Neural progenitor cell (in vitro differentiated cells): ENCODE measurements at regions not wholly inside any gene's neighbourhood (a gene's known extent, or its start where the extent isn't known, plus 50 kb on each side); places are given as distances from the start of the nearest gene placed in this dataset.
A peak's percentile ranks its signal among the peaks of the same experiment; 100 is the strongest.

Experiments
- DNase-seq: peaks from one replicate; pipeline ENCODE4 v3.0.0-alpha.2; 2016; ENCODE audit warnings: low spot score
- H2AFZ ChIP-seq: fragments of 200-600 bp; sonication (generic); replicated peaks from 2 replicates; pipeline ENCODE4 v1.6.1; 2016; ENCODE audit warnings: antibody characterized with exemption
- H3F3A ChIP-seq: fragments of 200-600 bp; sonication (generic); 2 replicates; pipeline ENCODE4 v1.6.1; 2016; ENCODE audit warnings: antibody characterized with exemption, low read depth
- H3K27ac ChIP-seq: fragments of 200-600 bp; sonication (generic); 2 replicates; pipeline ENCODE4 v1.5.1; 2016; ENCODE audit warnings: mild to moderate bottlenecking
- H3K27me3 ChIP-seq: fragments of 200-600 bp; sonication (generic); 2 replicates; pipeline ENCODE4 v1.6.1; 2016; ENCODE audit warnings: mild to moderate bottlenecking, moderate library complexity
- H3K36me3 ChIP-seq: fragments of 200-600 bp; sonication (generic); 2 replicates; pipeline ENCODE4 v1.5.1; 2016
- H3K4me1 ChIP-seq: fragments of 200-600 bp; sonication (generic); 2 replicates; pipeline ENCODE4 v1.6.1; 2016; ENCODE audit warnings: mixed run types
- H3K4me2 ChIP-seq: fragments of 200-600 bp; sonication (generic); 2 replicates; pipeline ENCODE4 v1.6.1; 2016
- H3K4me3 ChIP-seq: fragments of 200-600 bp; sonication (generic); 2 replicates; pipeline ENCODE4 v1.5.1; 2016
- H3K79me2 ChIP-seq: fragments of 200-600 bp; sonication (generic); 2 replicates; pipeline ENCODE4 v1.6.1; 2016; ENCODE audit warnings: low read depth
- H3K9ac ChIP-seq: fragments of 200-600 bp; sonication (generic); 2 replicates; pipeline ENCODE4 v1.6.1; 2016
- H3K9me3 ChIP-seq: fragments of 200-600 bp; sonication (generic); 2 replicates; pipeline ENCODE4 v1.5.1; 2016; ENCODE audit warnings: low read depth
- H4K20me1 ChIP-seq: fragments of 200-600 bp; sonication (generic); 2 replicates; pipeline ENCODE4 v1.6.1; 2016; ENCODE audit warnings: low read depth
- H3K27ac Mint-ChIP-seq: 3 replicates; pipeline ENCODE4 v1.8.0; 2021; ENCODE audit warnings: mixed read lengths
- H3K27me3 Mint-ChIP-seq: 2 replicates; pipeline ENCODE4 v1.8.0; 2022; ENCODE audit warnings: low read depth, mild to moderate bottlenecking, inconsistent platforms, moderate library complexity, mixed read lengths; ENCODE audit not compliant: insufficient read depth
- H3K36me3 Mint-ChIP-seq: 3 replicates; pipeline ENCODE4 v1.8.0; 2021; ENCODE audit warnings: mixed read lengths
- H3K4me1 Mint-ChIP-seq: 3 replicates; pipeline ENCODE4 v1.8.0; 2021; ENCODE audit warnings: mixed read lengths
- H3K4me3 Mint-ChIP-seq: 3 replicates; pipeline ENCODE4 v1.8.0; 2021; ENCODE audit warnings: mild to moderate bottlenecking, moderate library complexity, mixed read lengths
- H3K9me3 Mint-ChIP-seq: 3 replicates; pipeline ENCODE4 v1.8.0; 2020; ENCODE audit warnings: mixed read lengths
- CTCF ChIP-seq: fragments of 200-600 bp; sonication (generic); IDR thresholded peaks from 2 replicates; pipeline ENCODE4 v1.5.1; 2017; ENCODE audit warnings: antibody characterized with exemption, mild to moderate bottlenecking
- EZH2 ChIP-seq: fragments of 200-600 bp; sonication (generic); IDR thresholded peaks from 2 replicates; pipeline ENCODE4 v1.6.1; 2017; ENCODE audit warnings: antibody characterized with exemption, mild to moderate bottlenecking, moderate library complexity
- EZH2phosphoT487 ChIP-seq: fragments of 200-600 bp; sonication (generic); IDR thresholded peaks from 2 replicates; pipeline ENCODE4 v1.6.1; 2017; ENCODE audit warnings: antibody characterized with exemption

GRCh38 chr4:124000233-124000632 is 603.6 kb downstream of the SPRY1 start:
- no peak for DNase-seq
- H3K27me3 Mint-ChIP-seq, result peaks cover 2% of the 10 kb centered on the region

GRCh38 chr4:124015766-124016165 is 619.2 kb downstream of the SPRY1 start:
- Histone ChIP-seq H3K79me2 (no peaks in the 10 kb centered on the region), H3K36me3 (no peaks in the 10 kb centered on the region), H3K4me2 (no peak overlapping the region), H3K4me1 (no peaks in the 10 kb centered on the region), H3K27me3 (no peaks in the 10 kb centered on the region), H3K9ac (no peak overlapping the region), H3K27ac (no peak overlapping the region), H4K20me1 (no peaks in the 10 kb centered on the region), H2AFZ (no peak overlapping the region), H3K9me3 (no peaks in the 10 kb centered on the region), H3K4me3 (no peak overlapping the region), H3F3A (no peaks in the 10 kb centered on the region)
- Mint-ChIP-seq H3K36me3 (peaks cover 1% of the 10 kb centered on the region), H3K4me1 (peaks cover 16% of the 10 kb centered on the region), H3K4me3 (no peak overlapping the region), H3K9me3 (peaks cover 32% of the 10 kb centered on the region), H3K27ac (no peak overlapping the region), H3K27me3 (no peaks in the 10 kb centered on the region)
- no peak for DNase-seq
- TF ChIP-seq CTCF, result no peak
- no peak for TF ChIP-seq EZH2phosphoT487
- no peak for TF ChIP-seq EZH2

More at GRCh38 chr4:124000233-124000632, 603.6 kb downstream of the SPRY1 start:
- Histone ChIP-seq H3K27me3 (no peaks in the 10 kb centered on the region), H3K4me2 (no peak overlapping the region), H2AFZ (no peak overlapping the region), H4K20me1 (no peaks in the 10 kb centered on the region), H3F3A (no peaks in the 10 kb centered on the region), H3K4me3 (no peak overlapping the region), H3K36me3 (no peaks in the 10 kb centered on the region), H3K27ac (no peak overlapping the region), H3K4me1 (peaks cover 20% of the 10 kb centered on the region), H3K9ac (no peak overlapping the region), H3K79me2 (no peaks in the 10 kb centered on the region), H3K9me3 (no peaks in the 10 kb centered on the region)
- H3K27ac Mint-ChIP-seq, result no peak overlapping the region
- peaks cover 35% of the 10 kb centered on the region for H3K9me3 Mint-ChIP-seq
- peaks cover 23% of the 10 kb centered on the region for H3K4me1 Mint-ChIP-seq
- peaks cover 21% of the 10 kb centered on the region for H3K36me3 Mint-ChIP-seq
- no peak overlapping the region for H3K4me3 Mint-ChIP-seq
- TF ChIP-seq EZH2phosphoT487 (no peak), EZH2 (no peak), CTCF (no peak)

DNA sequence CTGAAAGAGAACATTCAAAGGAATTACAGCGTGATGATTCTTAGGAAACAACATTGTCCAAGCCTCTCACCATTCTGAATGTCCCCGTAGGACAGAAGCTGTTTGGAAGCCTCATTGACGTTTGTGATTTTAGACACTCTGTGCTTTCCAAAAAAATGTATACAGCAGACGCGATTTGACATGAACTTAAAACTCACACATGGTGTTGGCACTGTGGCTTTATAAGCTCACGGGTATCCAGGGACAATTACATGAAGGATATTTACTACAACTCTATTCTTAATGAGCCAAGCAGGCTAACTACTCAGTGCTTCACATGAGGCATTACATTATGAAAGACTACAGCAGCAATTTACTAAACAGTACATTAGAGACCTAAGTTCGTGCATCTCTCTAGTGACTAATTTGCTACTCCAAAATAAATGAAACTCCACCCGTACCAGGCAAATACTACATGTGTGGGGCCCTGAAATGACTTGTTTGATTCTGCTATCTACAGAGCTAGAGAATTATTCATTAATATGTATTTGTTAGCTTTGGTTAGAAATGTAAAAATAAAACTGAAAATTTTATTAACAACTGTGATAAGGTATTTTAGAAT is 620.7 kb downstream of the SPRY1 start:
- Histone ChIP-seq H3K79me2 (no peaks in the 10 kb centered on the region), H3K27me3 (no peaks in the 10 kb centered on the region), H3F3A (no peaks in the 10 kb centered on the region), H3K4me3 (no peak overlapping the region), H3K36me3 (no peaks in the 10 kb centered on the region), H3K27ac (no peak overlapping the region), H3K9ac (no peak overlapping the region), H3K9me3 (no peaks in the 10 kb centered on the region), H4K20me1 (no peaks in the 10 kb centered on the region), H3K4me1 (no peaks in the 10 kb centered on the region), H2AFZ (peak overlapping the region; percentile 45), H3K4me2 (no peak overlapping the region)
- Mint-ChIP-seq H3K4me1 (peaks cover 16% of the 10 kb centered on the region), H3K9me3 (peaks cover 24% of the 10 kb centered on the region), H3K36me3 (peaks cover 3% of the 10 kb centered on the region), H3K4me3 (no peak overlapping the region), H3K27ac (no peak overlapping the region), H3K27me3 (no peaks in the 10 kb centered on the region)
- DNase-seq, result no peak
- TF ChIP-seq EZH2phosphoT487 (no peak), CTCF (no peak), EZH2 (no peak)
